CD4-positive, alpha-beta T cell treated with Interleukin-17A for 4 hours (primary cell): ENCODE measurements at regions not wholly inside any gene's neighbourhood (a gene's known extent, or its start where the extent isn't known, plus 50 kb on each side); places are given as distances from the start of the nearest gene placed in this dataset.
"Not testable (repeated sequence)": the region's sequence is repeated elsewhere in the genome, so short reads cannot be mapped to it uniquely, and the experiment has no call there.

Experiments used
- DNase-seq: peaks from one replicate; pipeline ENCODE4 v3.0.0-alpha.2; 2020; ENCODE audit warnings: mixed read lengths

- no peak for DNase-seq
These were observed 721.9 kb upstream of the IGFBP7 start for GRCh38 chr4:57832083-57832482.

GRCh38 chr4:57789666-57790065 is 679.5 kb upstream of the IGFBP7 start:
- no peak for DNase-seq

GRCh38 chr4:57777876-57778275 is 667.7 kb upstream of the IGFBP7 start:
- DNase-seq, result no peak

- DNase-seq, result no peak
These were observed 664.5 kb upstream of the IGFBP7 start for GRCh38 chr4:57774681-57775080.

GRCh38 chr4:57774171-57774570 is 664.0 kb upstream of the IGFBP7 start:
- DNase-seq, result no peak

GRCh38 chr4:57766341-57766740 is 656.2 kb upstream of the IGFBP7 start:
- no peak for DNase-seq

- DNase-seq, result no peak
These were observed 654.7 kb upstream of the IGFBP7 start for GRCh38 chr4:57764856-57765255.

GRCh38 chr4:57763070-57763469 is 652.9 kb upstream of the IGFBP7 start:
- DNase-seq, result no peak

- DNase-seq, result no peak
These were observed 630.5 kb upstream of the IGFBP7 start for GRCh38 chr4:57740625-57741190.

- DNase-seq, result no peak
These were observed 626.6 kb upstream of the IGFBP7 start for GRCh38 chr4:57736781-57737180.

- no peak for DNase-seq
These were observed 624.0 kb upstream of the IGFBP7 start for GRCh38 chr4:57734104-57734670.

- not testable (repeated sequence) for DNase-seq
These were observed 619.8 kb upstream of the IGFBP7 start for GRCh38 chr4:57729775-57730570.

GRCh38 chr4:57726154-57726553 is 616.0 kb upstream of the IGFBP7 start:
- no peak for DNase-seq

- DNase-seq, result no peak
These were observed 609.3 kb upstream of the IGFBP7 start for GRCh38 chr4:57719456-57719855.

GRCh38 chr4:57714313-57714712 is 604.1 kb upstream of the IGFBP7 start:
- DNase-seq, result not testable (repeated sequence)

GRCh38 chr4:57710053-57710452 is 599.9 kb upstream of the IGFBP7 start:
- no peak for DNase-seq

GRCh38 chr4:57691370-57691769 is 581.2 kb upstream of the IGFBP7 start:
- no peak for DNase-seq

GRCh38 chr4:57689693-57690205 is 579.6 kb upstream of the IGFBP7 start:
- no peak for DNase-seq

GRCh38 chr4:57682275-57682674 is 572.1 kb upstream of the IGFBP7 start:
- no peak for DNase-seq

GRCh38 chr4:57679969-57680368 is 569.8 kb upstream of the IGFBP7 start:
- no peak for DNase-seq

GRCh38 chr4:57676394-57676793 is 566.2 kb upstream of the IGFBP7 start:
- no peak for DNase-seq

GRCh38 chr4:57672846-57673433 is 562.8 kb upstream of the IGFBP7 start:
- DNase-seq, result no peak

GRCh38 chr4:57668621-57669020 is 558.4 kb upstream of the IGFBP7 start:
- no peak for DNase-seq

- DNase-seq, result no peak
These were observed 555.6 kb upstream of the IGFBP7 start for GRCh38 chr4:57665806-57666205.
